ENCODE measurements at regions not wholly inside any gene's neighbourhood (a gene's known extent, or its start where the extent isn't known, plus 50 kb on each side); places are given as distances from the start of the nearest gene placed in this dataset.

DNA sequence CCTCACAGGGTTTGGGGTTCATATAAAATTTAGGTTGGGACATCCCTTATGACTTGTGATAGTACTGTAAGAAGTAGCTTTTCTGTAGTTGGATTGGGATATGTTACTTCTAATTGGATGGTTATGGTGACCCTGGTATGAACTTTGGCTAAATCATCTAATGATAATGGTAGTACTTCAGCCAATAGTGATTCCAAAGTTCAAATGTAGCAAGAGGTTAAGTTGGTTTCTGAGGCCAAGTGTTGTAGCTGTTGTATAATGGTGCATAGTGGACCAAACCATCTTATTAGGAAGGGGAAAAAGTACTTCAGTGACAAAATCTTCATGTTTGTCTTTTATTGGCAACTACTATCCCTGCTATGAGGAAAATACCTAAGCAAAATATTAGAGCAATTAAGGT is 542.1 kb upstream of the IGFBP3 start:
- TF ChIP-seq, protein P1, sequence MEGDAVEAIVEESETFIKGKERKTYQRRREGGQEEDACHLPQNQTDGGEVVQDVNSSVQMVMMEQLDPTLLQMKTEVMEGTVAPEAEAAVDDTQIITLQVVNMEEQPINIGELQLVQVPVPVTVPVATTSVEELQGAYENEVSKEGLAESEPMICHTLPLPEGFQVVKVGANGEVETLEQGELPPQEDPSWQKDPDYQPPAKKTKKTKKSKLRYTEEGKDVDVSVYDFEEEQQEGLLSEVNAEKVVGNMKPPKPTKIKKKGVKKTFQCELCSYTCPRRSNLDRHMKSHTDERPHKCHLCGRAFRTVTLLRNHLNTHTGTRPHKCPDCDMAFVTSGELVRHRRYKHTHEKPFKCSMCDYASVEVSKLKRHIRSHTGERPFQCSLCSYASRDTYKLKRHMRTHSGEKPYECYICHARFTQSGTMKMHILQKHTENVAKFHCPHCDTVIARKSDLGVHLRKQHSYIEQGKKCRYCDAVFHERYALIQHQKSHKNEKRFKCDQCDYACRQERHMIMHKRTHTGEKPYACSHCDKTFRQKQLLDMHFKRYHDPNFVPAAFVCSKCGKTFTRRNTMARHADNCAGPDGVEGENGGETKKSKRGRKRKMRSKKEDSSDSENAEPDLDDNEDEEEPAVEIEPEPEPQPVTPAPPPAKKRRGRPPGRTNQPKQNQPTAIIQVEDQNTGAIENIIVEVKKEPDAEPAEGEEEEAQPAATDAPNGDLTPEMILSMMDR (IDR thresholded peaks at IDR 0.05), result no peak

- TF ChIP-seq, protein P1 (IDR thresholded peaks at IDR 0.05), result no peak
These were observed 540.3 kb upstream of the IGFBP3 start for GRCh38 chr7:46461334-46461777.

DNA sequence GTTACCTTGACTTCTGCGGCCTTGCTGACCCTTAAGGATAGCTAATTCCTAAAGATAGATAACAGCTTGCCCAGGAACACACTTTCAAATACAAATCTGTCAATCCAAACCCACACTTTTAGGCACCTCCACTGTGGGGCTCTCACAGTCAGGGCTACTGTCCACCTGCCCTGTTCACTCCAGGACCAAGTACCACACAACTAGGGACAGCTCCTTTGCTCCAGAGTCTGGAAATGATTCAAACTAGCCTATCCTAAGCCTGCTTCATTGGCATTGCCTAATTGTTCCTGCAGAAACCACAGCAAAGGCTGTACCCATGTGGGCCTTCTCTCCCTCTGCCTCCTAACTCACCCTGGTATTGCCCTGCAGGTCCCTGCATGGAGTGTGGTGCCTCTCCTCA is 538.9 kb upstream of the IGFBP3 start:
- TF ChIP-seq, protein P1 (IDR thresholded peaks at IDR 0.05), result no peak

DNA sequence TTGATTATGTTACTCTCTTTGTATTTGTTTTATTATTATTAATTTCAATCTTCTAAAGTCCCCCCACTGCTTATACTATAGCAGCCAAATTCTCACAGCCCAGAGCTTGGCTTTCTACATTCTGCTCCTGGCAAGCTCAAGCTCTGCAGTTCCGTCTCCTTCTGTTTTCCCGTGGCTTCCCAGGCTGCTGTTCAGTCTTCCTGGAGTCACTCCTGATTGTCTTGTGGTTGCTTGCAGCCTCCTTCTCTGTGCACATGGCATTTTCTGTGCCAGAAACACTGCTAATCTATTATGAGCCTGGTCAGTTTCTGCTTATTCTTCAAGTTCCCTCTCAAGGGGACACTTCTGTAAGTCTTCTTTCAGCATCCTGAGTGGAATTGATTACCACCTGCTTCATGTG is 533.7 kb upstream of the IGFBP3 start:
- TF ChIP-seq, protein P1 (IDR thresholded peaks at IDR 0.05), result no peak

DNA sequence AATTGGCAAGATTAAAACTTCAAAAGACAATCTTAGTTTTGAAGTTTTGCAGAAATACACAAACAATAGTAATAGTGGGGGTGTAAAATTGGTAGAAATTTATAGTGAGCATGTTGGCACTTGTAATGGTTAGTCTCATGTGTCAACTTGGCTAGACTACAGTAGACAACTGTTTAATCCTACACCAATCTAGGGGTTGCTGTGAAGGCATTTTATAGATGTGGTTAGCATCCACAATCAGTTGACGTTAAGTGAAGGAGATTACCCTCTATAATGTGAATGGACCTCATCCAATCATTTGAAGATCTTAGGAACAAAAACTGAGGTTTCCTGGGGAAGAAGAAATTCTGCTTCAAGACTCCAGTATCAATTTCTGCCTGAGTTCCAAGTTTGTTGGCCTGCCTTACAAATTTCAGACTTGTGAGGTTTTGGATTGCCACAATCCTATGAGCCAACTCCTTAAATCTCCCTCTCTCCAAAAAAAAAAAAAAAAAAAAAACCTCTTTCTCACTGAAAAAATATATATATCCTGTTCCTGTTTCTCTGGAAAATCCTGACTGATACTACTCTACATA is 531.6 kb upstream of the IGFBP3 start:
- TF ChIP-seq, protein P1 (IDR thresholded peaks at IDR 0.05), result no peak

GRCh38 chr7:46451846-46452245 is 530.8 kb upstream of the IGFBP3 start:
- TF ChIP-seq, protein P1 (IDR thresholded peaks at IDR 0.05), result no peak

DNA sequence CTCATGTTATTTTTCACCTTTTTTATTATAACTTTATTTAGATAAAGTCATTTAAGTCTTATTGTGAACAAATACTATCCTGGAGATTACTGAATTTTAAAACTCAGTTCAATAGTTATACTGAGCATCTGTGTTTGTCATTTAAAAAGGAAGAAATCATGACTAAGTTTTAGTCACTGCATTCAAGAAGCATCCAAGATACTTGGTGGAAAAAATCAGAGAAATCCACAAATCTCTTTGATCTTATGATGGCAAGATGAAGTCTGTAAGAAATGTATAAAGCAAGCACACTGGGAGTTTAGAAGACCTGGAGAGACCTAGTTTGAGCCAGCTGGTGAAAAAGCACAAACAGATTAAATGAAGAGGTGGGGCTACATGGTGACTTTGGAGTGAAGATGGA is 529.8 kb upstream of the IGFBP3 start:
- TF ChIP-seq, protein P1 (IDR thresholded peaks at IDR 0.05), result no peak

DNA sequence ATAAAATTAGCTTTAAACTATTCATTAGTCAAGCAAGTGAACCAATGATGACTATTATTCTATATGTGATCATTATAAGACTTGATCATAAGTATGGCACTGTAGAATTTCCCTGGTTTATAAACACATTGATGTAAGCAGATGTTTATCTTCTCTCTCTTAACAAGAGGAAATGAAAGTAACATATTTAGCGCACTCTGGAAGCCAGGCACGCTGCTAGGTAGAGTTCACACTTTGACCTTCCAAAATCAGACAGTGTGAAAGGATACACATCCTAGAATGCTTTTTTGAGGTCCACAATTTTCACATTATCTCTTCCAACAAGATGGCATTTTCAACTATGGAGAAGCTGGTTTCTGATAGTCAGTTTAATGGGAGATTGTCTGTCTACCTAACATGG is 529.4 kb upstream of the IGFBP3 start:
- TF ChIP-seq, protein P1 (IDR thresholded peaks at IDR 0.05), result no peak

All from LNCAP (cell line).